GM20431 (cell line): ENCODE measurements at regions not wholly inside any gene's neighbourhood (a gene's known extent, or its start where the extent isn't known, plus 50 kb on each side); places are given as distances from the start of the nearest gene placed in this dataset.
"Not testable (repeated sequence)": the region's sequence is repeated elsewhere in the genome, so short reads cannot be mapped to it uniquely, and the experiment has no call there.

Experiments used
- in situ Hi-C: fragments of 300-500 bp; cut with MseI, MboI; formaldehyde crosslinking; loops from one replicate; pipeline ENCODE4 v1.15.0; 2020; ENCODE audit warnings: low sequenced_read_pairs; ENCODE audit not compliant: unreplicated experiment

DNA sequence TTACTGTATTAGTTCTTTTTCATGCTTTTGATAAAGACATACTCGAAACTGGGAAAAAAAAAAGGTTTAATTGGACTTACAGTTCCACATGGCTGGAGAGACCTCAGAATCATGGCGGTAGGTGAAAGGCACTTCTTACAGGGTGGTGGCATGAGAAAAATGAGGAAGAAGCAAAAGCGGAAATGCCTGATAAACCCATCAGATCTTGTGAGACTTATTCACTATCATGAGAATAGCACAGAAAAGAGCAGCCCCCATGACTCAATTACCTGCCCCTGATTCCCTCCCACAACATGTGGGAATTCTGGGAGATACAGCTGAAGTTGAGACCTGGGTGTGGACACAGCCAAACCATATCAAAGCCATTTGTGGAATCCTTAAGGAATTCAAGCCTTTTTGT lies 1238.9 kb downstream of the ADGRL3 start:
- in situ Hi-C loops = no loop called here

DNA sequence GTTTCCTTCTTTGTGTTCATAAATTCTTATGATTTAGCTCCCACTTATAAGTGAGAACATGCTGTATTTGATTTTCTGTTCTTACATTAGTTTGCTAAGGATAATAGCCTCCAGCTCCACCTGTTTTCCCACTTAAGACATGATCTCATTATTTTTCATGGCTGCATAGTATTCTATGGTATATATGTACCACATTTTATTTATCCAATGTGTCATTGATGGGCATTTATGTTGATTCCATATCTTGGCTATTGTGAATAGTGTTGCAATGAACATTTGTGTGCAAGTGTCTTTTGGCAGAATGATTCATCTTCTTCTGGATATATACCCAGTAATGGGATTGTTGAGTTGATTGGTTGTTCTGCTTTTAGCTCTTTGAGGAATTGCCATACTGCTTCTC lies 1234.8 kb downstream of the ADGRL3 start:
- in situ Hi-C loops = no loop called here

DNA sequence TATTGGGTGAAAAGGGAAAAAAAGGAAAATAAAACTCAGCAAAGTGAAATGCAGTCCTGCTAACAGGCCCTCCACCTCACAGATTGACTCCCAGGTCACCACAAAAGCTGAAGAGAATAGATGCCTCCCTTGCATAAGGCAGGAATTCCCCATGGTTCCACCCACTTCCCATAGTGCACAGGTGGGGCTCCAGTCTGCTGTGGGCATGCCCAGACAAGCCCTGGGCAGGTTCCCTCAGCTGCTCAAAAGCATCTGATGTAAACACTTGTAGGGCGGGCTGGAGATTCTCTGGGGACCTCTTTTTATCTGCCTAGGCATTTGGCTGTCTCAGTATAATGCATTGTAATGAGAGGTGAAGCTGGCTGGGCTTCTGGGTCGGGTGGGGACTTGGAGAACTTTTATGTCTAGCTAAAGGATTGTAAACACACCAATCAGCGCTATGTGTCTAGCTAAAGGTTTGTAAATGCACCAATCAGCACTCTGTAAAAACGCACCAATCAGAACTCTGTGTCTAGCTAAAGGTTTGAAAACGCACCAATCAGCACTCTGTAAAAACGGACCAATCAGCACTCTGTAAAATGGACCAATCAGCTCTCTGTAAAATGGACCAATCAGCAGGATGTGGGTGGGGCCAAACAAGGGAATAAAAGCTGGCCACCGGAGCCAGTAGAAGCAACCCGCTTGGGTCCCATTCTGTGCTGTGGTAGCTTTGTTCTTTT lies 1231.5 kb downstream of the ADGRL3 start:
- in situ Hi-C loops = not testable (repeated sequence)

DNA sequence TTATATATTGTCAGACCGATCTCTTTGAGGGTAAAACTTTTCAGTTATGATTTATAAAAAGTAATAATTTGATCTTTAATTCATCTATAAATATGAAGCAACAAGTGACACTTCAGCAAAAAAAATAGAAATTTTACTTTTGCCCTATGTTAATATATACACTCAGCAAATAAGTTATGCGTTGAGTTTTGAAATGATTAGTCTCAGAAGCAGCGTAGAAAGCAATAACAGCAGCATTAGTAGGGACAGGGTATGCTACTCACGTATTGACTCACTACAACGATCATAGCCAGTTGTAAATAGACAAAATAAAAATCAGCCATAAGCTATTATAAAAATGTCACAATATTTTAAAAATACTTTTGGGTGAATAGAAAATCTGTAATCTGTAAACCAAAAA lies 1229.2 kb downstream of the ADGRL3 start:
- in situ Hi-C loops = no loop called here

DNA sequence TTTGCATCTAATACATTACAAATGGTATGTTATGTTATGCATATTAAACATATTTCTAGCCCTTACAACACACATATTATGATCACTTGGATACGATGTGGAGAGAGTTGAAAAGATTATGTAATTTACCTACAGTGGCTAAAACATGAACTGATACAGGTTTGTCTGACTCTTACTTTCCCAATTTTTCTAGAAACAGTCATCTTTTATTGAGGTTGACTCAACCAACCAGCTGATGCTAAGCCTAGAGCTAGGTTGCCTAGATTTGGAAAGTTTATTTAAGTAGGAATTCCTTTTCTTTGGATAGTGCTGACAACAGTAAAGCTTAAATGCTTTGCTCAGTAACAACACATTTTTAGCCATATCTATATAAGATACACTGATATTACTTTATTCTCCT lies 1215.1 kb downstream of the ADGRL3 start:
- in situ Hi-C loops = no loop called here

DNA sequence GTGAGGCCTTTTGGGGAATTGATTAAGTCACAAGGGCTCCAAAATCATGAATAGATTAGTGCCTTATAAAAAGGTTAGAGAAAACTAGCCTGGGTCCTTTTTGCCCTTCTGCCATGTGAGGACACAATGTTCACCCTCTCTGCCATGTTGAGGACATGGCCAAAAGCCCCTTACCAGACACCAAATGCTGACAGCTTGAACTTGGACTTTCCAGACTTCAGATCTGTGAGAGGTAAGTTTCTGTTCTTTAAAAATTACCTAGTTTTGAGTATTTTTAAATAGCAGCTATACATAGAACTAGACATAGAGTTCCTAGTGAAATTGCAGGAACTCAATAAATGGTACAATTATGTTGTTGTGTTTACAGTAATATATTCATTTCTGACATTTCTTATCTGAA lies 1214.4 kb downstream of the ADGRL3 start:
- in situ Hi-C loops = no loop called here

DNA sequence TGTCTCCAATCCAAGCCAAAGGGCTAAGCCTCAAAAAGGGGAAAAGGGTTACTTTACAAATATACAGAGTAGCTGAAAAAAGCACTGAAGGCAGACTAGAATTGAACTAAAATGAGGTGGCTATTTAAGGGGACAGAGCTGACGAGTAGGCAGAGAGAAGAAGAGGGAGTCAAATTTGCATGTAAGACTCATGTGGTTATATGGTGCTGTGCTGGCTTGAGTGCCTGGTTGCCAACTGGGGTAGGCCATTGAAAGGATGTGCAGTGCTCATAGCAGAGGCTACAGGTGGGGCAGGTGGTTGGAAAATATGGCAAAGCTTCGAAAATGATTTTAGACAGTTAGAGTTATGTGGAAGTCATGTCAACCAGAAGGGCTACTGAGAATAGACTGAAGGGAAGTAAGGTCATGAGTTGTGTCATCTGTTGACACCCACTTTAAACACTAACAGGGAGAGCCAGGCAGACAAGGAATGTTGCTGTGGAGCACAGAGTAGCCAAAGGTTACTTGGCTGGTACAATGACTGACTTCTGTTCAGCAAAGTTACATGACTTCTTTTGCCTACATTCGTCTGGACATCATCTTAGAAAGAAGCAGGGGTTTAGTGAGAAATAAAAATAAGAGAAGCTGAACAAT lies 1210.4 kb downstream of the ADGRL3 start:
- in situ Hi-C loops = no loop called here

DNA sequence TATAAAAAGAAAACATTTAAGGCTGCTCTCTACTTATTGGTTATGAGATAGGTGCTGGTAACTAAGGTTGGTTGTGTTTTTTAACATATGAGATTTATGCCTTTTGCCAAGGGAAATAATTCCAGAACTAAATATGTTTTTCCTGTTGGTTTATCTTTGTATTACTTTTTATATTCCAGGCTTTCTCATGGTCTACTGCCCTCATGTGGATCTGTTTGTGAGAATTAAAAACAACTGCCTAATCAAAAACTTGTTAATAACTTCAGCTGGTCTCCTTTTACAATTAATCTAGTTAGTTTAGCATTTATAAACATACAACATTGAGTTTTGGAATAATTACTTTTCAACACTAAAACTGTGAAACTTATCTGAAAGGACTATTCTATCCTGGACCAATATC lies 1208.3 kb downstream of the ADGRL3 start:
- in situ Hi-C loops = no loop called here

DNA sequence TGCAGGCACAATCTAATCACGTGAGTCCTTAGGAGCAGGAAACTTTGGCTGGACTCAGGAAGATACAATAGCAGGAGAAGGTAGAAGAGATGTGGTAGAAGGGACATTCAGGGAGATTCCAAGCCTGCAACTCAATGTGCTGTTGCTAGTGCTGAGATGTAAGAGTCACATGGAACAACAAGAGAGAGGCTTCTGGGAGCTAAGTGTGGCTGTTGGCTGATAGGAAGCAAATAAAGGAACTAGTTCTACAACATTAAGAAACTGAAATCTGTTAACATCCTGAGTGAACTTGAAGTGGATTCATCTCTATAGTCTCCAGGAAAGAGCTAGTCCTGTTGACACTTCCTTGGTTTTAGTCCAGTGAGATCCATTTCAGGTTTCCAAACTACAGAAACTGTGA lies 1207.4 kb downstream of the ADGRL3 start:
- in situ Hi-C loops = no loop called here

DNA sequence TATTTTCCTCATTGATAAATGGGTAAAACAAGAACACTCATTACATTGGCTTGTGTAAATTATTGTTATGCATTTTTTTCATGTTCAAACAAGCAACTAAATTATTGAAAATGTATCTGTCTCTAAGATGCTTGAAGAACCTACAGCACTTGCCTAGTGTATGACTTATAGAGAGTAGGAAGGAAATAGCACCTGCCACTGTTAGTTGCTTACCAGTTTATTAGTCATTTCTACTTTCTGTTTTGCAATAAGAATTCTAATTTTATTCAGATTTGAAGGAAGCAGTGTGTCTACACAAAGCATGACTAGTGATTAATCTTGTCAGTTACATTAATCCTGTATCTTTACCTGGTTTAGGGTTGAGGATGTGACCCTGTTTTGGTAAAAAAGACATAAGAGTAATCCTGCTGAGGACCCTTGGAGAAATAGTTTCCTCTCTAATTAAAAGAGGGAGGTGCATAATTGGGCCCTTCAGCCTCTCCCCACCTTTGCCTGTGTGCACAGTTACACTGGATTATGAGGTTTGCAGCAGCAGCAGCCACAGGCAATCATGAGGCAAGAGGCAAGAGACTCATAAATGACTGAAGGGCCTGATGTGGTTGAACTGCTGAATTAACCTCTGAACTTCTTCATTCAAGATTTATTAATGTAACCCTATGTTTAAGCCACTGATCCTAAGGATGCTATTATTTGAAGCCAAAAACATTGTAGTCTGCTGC lies 1202.1 kb downstream of the ADGRL3 start:
- in situ Hi-C loops = no loop called here

DNA sequence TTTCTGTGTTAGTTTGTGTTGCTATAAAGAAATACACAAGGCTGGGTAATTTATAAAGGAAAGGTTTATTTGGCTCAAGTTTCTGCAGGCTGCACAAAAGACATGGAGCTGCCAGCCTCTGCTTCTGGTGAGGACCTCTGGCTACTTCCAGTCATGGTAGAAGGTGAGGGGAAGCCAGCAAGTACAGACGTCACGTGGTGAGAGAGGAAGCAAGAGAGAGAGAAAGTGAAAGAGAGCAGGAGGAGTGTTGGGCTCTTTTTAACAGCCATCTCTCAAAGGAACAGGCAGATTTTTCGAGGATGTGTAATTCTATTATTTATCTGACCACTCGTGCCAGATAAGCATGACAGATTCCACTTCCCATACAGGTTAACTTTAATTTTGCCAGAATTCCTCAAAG lies 1199.1 kb downstream of the ADGRL3 start:
- in situ Hi-C loops = no loop called here

DNA sequence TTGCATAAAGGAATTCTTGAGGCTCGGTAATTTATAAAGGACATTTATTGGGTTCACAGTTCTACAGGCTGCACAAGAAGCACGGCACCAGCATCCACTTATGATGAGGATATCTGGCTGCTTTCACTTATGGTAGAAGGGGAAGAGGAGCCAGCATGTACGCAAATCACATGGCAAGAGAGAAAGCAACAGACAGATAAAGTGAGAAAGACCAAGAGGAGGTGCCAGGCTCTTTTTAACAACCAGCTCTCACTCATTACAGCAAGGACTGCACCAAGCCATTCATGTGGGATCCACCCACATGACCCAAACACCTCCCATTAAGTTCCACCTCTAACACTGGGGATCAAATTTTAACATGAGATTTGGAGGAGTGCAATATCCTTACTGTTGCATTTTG lies 1198.2 kb downstream of the ADGRL3 start:
- in situ Hi-C loops = no loop called here

DNA sequence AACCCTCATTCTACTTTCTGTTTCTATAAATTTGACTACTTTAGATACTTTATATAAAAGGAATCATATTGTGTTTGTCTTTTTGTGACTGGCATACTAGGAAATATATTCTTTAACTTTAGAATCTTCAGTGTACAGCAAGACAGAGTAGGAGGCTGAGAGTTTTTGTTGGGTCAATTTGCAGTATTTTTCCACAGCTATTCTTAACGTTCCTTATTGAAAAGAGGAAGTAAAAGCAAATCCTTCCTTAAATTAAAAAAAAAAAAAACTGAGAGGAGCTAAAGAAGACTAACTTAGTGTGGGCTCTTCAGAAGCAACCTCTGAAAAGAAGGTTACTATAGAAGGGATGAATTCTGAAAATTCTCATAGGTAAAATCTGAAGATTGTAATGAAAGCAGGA lies 1194.6 kb downstream of the ADGRL3 start:
- in situ Hi-C loops = no loop called here

DNA sequence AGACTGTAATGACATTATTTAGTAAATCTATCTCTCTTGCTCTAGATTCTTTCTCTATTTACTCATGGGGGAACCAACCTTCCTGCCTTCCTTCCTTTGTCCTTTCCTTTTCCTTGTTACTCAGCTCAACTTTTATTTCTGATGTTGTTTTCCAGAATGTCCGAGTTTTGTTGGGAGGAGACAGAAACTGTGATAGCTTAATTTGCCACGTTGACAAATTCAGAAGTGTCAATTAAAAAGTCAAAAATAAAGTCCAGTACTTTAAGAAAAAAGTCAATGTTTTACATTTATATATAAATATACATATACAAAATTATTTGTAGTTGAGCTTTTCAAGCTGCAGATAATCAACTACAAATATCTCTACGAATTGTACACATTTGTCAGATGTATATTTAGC lies 1187.7 kb downstream of the ADGRL3 start:
- in situ Hi-C loops = no loop called here

DNA sequence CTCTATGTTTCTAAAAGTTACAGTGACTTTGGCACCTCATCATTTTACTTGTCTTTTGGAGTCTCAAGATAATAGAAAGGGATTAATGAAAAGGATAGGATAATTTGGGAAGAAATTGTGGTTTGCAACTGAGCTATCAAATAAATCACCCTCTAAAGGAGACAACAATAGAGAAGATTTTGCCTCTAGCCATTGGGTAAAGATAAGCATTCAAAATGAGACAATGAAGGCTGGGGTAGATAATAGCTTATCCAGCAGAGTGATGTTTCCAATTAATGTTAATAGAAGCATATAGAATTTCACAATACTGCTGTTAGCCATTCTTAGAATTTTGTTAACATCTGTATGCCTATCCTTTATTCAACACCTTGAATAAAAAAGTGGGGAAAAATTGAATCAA lies 1177.6 kb downstream of the ADGRL3 start:
- in situ Hi-C loops = no loop called here

DNA sequence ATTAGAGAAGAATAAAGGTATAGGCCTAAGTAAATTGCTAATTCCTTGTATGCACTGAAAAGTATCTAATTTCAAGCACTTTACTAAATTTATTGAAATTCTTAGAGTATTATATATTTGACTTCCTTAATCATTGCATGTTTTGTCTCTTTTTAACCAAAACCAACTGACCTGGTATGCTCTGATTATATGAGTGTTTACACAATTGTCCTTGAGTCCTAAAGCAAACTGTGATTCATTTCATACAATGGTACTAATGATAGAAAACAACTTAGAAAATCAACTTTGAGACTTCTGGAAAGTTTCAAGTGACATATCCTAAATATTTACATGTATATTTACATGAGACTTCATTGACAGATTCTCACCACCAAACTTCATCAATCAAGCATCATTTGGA lies 1177.1 kb downstream of the ADGRL3 start:
- in situ Hi-C loops = no loop called here

DNA sequence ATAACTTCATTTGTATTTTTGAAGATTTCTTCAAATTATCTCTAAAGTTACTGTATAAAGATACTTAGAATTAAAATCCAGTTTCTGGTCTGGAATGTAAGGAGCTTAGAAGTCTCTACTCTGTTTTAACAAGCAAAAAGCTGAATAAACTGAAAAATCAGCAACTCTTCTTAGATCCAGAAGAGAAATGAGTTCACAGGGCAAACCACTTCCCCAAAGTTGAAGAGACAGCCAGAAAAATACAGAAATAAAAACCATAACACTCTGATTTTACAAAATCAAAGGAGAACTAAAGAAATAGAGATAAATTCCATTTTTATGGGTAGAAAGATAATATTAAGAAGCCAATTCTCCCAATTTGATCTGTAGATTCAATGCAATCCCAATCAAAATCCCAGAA lies 1166.8 kb downstream of the ADGRL3 start:
- in situ Hi-C loops = no loop called here

DNA sequence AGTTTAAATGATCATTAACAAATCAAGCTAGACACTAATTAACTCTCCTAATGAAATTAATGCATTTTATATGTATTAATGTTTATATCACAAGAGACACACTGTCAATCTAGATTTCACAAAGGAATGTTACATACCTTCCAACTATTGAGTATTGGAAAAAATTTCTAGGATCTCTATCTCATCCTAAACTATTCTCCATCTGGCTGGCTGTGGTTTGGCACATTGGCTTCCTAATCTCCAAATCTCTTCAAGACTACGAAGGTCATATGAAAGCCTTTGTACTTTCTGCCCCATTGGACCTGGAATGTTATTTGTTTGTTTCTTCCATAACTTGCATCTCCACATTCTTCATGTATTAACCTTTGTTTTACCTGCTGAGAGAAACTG lies 1160.0 kb downstream of the ADGRL3 start:
- in situ Hi-C loops = no loop called here

DNA sequence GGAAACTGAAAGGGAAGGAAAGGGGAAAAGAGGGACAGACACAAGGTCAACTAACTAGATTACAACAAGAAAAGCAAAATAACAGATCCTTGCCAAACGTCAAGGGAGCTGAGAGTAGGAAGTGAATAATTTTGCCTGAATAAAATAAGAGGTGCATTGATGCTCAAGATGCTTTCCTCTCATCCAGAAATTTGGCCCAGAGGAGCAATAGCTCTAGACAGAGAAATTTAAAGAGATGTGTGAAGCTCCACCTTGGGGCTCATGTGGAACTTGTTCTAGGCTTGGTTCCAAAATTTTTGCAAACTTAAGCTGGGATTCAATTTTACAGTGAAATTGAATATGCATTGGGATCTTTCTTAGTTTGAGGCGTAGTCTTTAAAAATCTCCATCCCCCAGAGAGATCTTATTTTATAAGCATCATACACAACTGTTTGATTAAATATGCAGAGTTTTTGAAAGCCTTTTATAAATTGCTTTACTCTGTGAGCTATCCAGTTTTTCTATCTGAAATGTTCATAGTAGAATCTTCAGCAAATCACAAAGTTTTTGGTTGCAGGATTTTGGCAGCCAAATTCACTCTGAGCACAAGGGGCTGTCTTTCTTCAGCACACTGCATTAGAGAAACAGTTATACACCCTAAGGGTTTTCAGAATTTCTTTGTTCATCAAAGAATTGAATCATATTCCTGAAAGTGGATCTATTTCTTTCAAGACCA lies 1159.5 kb downstream of the ADGRL3 start:
- in situ Hi-C loops = no loop called here

DNA sequence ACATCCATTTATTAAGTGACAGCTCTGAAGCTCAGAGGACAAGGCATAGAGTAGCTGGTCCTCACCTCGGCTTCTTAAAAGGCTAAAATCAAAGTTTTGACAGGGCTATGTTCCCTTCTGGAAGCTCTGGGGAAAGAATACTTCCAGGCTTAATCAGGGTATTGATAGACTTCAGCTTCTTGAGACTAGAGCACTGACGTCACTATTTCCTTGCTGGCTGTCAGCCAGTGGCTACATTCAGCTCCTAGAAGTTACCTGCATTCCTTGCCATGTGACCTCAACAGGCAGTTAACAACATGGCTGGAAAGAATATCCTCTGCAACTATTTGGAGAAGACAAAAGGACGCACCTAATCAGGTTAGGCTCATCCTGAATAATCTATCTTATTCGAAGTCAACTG lies 1144.8 kb downstream of the ADGRL3 start:
- in situ Hi-C loops = no loop called here

DNA sequence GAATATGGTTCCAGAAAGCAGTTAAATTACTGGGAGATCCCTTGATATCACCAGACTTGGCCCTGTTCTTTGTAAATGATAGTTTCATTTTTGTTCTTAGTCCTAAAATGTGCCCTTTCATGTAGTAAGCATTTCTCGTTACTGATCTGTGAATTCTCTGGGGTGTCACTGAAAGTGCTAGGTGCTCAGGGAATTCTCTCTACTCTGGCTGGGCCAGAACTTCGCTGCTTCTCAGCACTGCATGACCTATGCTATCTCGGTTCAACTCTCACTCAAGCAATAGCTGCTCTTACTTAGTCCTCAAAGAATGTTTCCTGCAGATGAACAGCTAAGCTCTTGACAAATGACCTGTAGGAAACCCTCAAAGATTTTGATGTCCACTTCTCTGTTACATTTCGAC lies 1144.3 kb downstream of the ADGRL3 start:
- in situ Hi-C loops = no loop called here
